Adrenal gland (tissue), 9 donors: ENCODE measurements at regions not wholly inside any gene's neighbourhood (a gene's known extent, or its start where the extent isn't known, plus 50 kb on each side); places are given as distances from the start of the nearest gene placed in this dataset.

Source experiments
- DNase-seq, 7 donors: peaks; one replicate each; pipeline ENCODE4 v3.0.0-alpha.2; 2019 to 2020
- H3K27ac ChIP-seq, 5 donors: fragments of 200-600 bp; sonication (generic) in 4 of 5; 1 replicate in 3 of 5; 2 replicates in 2 of 5; pipeline versions ENCODE4 v1.5.1 to v1.8.0; 2016 to 2020; ENCODE audit warnings: mild to moderate bottlenecking in 1 of 5
- H3K27me3 ChIP-seq: fragments of 200-600 bp; 2 replicates; pipeline ENCODE4 v1.8.0; 2021
- H3K36me3 ChIP-seq, 2 donors: fragments of 200-600 bp; replicated peaks in 1 of 2; 1 replicate in 1 of 2; 2 replicates in 1 of 2; pipeline versions ENCODE4 v1.5.1 to v1.8.0; 2018 to 2022
- H3K4me1 ChIP-seq, 2 donors: fragments of 200-600 bp; replicated peaks in 1 of 2; 1 replicate in 1 of 2; 2 replicates in 1 of 2; pipeline versions ENCODE4 v1.5.1 to v1.8.0; 2018 to 2021
- H3K4me3 ChIP-seq, 4 donors: fragments of 200-600 bp; sonication (generic) in 3 of 4; one replicate each; pipeline ENCODE4 v1.5.1; 2016 to 2018
- H3K9me3 ChIP-seq, 3 donors: fragments of 200-600 bp; sonication (generic) in 1 of 3; replicated peaks in 1 of 3; 1 replicate in 2 of 3; 2 replicates in 1 of 3; pipeline versions ENCODE4 v1.5.1 to v1.8.0; 2016 to 2021
- POLR2A ChIP-seq, 2 donors: fragments of 450-650 bp; IDR thresholded peaks; one replicate each; pipeline ENCODE4 v1.6.1; 2017; ENCODE audit warnings: antibody characterized with exemption in 2 of 2, mild to moderate bottlenecking in 2 of 2, moderate library complexity in 1 of 2
- WGBS, 4 donors: extraction: QIAGEN DNeasy Blood & Tissue Kit in 2 of 4; methylation state at CpG; one replicate each; pipeline versions ENCODE4 v1.1.5 to v1.1.7; 2013 to 2017; 5-methylcytosine and 5-hydroxymethylcytosine counted together
- intact Hi-C, 2 donors: fragments of 100-400 bp; cut with DNase I; formaldehyde crosslinking; loops; one replicate each; pipeline versions ENCODE4 v1.14.1 to v1.15.0; 2022 to 2023
- TF ChIP-seq, protein P1 (sequence below), 6 experiments: fragments of 450-650 bp in 4 of 6; fragments of 200-600 bp in 2 of 6; sonication (generic) in 1 of 6; IDR thresholded peaks; 1 replicate in 5 of 6; 2 replicates in 1 of 6; pipeline versions ENCODE4 v1.5.1 to v1.8.0; 2016 to 2021; ENCODE audit warnings: antibody characterized with exemption in 6 of 6, mild to moderate bottlenecking in 2 of 6, moderate library complexity in 1 of 6
- donor health status: healthy with polysubstance abuse.
- donor health status: Bipolar disorder and iron deficiency.
- donor health status: DM: yes; HTN: yes; CAD: no.
- donor health status: DM: no; HTN: no; CAD: no.
- donor health status: DM: no; HTN: no; CAD: no.

DNA sequence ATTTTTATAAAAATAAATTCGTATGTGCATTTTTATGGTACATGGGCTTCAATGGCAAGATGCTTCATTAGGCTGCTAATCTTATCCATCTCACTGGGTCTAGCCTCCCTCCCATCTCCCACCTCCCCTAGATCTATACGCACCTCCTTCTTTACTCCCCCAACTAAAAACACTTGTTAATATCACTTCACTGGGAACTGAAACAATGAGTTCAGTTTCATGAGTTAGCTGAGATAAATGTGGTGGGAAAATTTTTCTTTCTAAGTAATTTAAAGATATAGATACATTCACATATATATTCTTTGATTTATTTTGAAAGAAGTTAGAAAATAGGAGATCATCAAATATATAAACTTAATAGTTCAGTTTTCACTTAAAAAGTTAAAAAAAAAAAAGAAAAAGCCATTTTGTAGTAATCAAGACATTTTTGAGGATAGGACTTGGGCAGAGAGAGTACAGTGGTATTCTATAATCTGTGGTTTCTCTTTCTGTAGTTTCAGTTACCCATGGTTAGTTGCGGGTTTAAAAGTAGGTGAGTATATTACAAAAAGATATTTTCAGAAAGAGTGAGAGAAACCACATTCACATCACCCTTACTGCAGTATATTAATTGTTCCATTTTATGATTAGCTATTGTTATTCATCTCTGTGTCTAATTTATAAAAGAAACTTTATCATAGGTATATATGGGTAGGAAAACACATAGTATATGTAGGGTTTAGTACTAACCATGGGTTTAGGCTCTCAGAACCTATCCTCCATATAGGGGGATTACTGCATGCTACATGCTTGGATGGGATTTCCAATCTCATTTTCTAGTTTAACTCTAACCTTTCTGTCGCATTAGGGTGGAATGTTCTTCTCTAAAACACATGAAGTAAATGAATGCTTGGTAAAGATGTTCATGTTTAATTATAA, 316.0 kb upstream of the CBLB start:
- Histone ChIP-seq H3K27ac (no peak overlapping the region), H3K27me3 (no peaks in the 10 kb centered on the region), H3K9me3 (no peaks in the 10 kb centered on the region), H3K4me3 (no peak overlapping the region), H3K36me3 (no peaks in the 10 kb centered on the region), H3K4me1 (no peaks in the 10 kb centered on the region)
- no peak for DNase-seq
- intact Hi-C loops = no loop called here
- TF ChIP-seq, protein P1, sequence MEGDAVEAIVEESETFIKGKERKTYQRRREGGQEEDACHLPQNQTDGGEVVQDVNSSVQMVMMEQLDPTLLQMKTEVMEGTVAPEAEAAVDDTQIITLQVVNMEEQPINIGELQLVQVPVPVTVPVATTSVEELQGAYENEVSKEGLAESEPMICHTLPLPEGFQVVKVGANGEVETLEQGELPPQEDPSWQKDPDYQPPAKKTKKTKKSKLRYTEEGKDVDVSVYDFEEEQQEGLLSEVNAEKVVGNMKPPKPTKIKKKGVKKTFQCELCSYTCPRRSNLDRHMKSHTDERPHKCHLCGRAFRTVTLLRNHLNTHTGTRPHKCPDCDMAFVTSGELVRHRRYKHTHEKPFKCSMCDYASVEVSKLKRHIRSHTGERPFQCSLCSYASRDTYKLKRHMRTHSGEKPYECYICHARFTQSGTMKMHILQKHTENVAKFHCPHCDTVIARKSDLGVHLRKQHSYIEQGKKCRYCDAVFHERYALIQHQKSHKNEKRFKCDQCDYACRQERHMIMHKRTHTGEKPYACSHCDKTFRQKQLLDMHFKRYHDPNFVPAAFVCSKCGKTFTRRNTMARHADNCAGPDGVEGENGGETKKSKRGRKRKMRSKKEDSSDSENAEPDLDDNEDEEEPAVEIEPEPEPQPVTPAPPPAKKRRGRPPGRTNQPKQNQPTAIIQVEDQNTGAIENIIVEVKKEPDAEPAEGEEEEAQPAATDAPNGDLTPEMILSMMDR (IDR thresholded peaks at IDR 0.05) = no peak
- TF ChIP-seq POLR2A (IDR thresholded peaks at IDR 0.05) = no peak
- WGBS, 4 donors = 84 to 95% (median 90%) methylated on average over 4 of the region's 4 CpGs

DNA sequence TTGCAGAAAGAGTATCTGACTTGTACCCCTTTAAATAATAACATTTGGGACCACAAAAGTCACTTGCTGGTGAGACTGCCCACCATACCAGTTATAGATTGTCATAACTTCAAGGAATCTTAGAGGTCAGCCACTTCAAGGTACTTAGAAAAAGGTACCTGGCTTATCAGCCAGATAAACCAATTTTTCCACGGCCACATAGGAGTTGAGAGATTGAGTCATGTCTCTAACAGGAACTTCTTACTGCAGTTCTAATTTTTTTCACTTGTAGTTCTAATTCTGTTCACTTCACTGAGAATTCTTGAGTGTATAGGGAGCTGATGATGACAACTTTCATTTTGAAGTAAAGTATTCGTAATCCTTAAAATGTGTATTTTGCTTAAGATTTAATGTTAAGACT, 317.1 kb upstream of the CBLB start:
- intact Hi-C loops = no loop called here
- no peak overlapping the region for H3K27ac ChIP-seq
- TF ChIP-seq POLR2A (IDR thresholded peaks at IDR 0.05) = no peak
- TF ChIP-seq, protein P1 (IDR thresholded peaks at IDR 0.05) = no peak

DNA sequence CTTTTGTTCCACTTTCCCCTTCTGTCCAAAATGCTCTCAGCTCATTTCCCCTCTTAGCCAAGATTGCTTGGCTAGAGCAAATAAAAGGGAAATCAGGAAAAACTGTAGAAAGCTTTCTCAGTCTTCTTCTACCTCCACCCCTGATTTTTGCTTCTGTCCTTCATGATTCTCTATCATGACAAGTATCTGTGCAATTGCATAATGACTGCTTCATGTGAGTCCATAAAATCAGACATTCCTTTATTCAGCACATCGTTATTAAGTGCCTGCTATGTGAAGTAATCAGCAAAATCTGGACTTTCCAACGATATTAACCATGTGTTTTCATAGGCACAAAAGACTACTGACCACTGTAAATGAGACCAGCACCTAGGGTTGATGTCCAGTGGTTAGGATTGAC, 321.5 kb upstream of the CBLB start:
- no peaks in the 10 kb centered on the region for H3K4me1 ChIP-seq
- no peak overlapping the region for H3K27ac ChIP-seq
- 63 to 70% (median 67%) methylated on average over 2 of the region's 2 CpGs for WGBS, 4 donors
- no peaks in the 10 kb centered on the region for H3K9me3 ChIP-seq
- H3K36me3 ChIP-seq = no peaks in the 10 kb centered on the region
- no peak for DNase-seq
- no peaks in the 10 kb centered on the region for H3K27me3 ChIP-seq
- TF ChIP-seq, protein P1 (IDR thresholded peaks at IDR 0.05) = no peak
- no peak for TF ChIP-seq POLR2A (IDR thresholded peaks at IDR 0.05)
- intact Hi-C loops = no loop called here
- no peak overlapping the region for H3K4me3 ChIP-seq

More for the DNA sequence above, 317.1 kb upstream of the CBLB start:
- no peaks in the 10 kb centered on the region for H3K27me3 ChIP-seq
- DNase-seq = no peak
- H3K4me3 ChIP-seq = no peak overlapping the region
- no peaks in the 10 kb centered on the region for H3K36me3 ChIP-seq
- H3K4me1 ChIP-seq = no peaks in the 10 kb centered on the region
- 77 to 84% (median 78%) methylated on average over 2 of the region's 2 CpGs for WGBS, 4 donors
- H3K9me3 ChIP-seq = no peaks in the 10 kb centered on the region

DNA sequence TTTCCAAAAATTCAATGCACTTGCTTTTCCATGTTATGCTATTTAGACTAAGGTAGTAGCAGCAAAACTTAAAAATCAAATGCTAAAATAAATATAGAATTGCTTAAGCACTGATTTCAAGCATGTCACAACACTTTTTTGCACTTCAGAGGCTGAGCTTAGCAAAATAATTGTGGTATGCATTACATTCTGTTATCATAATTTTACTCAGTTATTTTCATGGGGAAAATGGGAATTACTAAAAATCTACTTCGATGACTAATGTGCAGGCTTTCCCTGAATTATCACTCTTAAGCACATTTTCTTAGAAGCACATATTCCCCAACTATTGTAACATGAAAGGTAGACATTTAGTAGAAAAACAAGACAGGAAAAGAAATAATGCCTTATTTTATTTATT, 322.4 kb upstream of the CBLB start:
- intact Hi-C loops = no loop called here
- H3K4me3 ChIP-seq = no peak overlapping the region
- no peaks in the 10 kb centered on the region for H3K36me3 ChIP-seq
- no peak for TF ChIP-seq POLR2A (IDR thresholded peaks at IDR 0.05)
- TF ChIP-seq, protein P1 (IDR thresholded peaks at IDR 0.05) = no peak
- DNase-seq = no peak
- 78 to 90% (median 84%) methylated on average over 1 of the region's 1 CpG for WGBS, 4 donors
- no peaks in the 10 kb centered on the region for H3K9me3 ChIP-seq
- H3K4me1 ChIP-seq = no peaks in the 10 kb centered on the region
- H3K27ac ChIP-seq = no peak overlapping the region
- H3K27me3 ChIP-seq = no peaks in the 10 kb centered on the region
